GM12872 (cell line): ENCODE measurements at regions not wholly inside any gene's neighbourhood (a gene's known extent, or its start where the extent isn't known, plus 50 kb on each side); places are given as distances from the start of the nearest gene placed in this dataset.

ENCODE experiments used
- TF ChIP-seq, protein P1 (sequence below): IDR thresholded peaks from 3 replicates; pipeline ENCODE4 v1.5.1; 2011; ENCODE audit warnings: low read depth, mild to moderate bottlenecking, low read length, moderate library complexity; ENCODE audit not compliant: insufficient read depth

DNA sequence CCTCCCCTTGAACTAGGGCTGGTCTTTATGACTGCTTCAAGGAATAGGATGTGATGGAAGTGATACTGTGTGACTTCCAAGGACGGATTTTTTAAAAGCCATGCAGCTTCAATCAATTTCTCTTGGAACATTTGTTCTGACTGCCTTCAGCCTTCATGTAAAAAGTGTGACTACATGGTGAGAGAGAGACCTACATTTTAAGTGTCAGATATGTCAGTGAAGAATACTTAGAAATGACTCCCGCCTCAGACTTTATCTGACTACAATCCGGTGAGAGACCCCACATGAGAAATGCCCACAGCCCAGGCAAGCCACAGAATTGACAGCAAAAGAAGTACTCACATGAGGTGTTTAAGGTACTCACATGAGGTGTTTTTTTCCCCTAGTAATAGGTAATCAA lies 295.3 kb downstream of the KCNC2 start:
- TF ChIP-seq, protein P1, sequence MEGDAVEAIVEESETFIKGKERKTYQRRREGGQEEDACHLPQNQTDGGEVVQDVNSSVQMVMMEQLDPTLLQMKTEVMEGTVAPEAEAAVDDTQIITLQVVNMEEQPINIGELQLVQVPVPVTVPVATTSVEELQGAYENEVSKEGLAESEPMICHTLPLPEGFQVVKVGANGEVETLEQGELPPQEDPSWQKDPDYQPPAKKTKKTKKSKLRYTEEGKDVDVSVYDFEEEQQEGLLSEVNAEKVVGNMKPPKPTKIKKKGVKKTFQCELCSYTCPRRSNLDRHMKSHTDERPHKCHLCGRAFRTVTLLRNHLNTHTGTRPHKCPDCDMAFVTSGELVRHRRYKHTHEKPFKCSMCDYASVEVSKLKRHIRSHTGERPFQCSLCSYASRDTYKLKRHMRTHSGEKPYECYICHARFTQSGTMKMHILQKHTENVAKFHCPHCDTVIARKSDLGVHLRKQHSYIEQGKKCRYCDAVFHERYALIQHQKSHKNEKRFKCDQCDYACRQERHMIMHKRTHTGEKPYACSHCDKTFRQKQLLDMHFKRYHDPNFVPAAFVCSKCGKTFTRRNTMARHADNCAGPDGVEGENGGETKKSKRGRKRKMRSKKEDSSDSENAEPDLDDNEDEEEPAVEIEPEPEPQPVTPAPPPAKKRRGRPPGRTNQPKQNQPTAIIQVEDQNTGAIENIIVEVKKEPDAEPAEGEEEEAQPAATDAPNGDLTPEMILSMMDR: no peak

GRCh38 chr12:74915718-74916117 lies 293.9 kb downstream of the KCNC2 start:
- TF ChIP-seq, protein P1: no peak

DNA sequence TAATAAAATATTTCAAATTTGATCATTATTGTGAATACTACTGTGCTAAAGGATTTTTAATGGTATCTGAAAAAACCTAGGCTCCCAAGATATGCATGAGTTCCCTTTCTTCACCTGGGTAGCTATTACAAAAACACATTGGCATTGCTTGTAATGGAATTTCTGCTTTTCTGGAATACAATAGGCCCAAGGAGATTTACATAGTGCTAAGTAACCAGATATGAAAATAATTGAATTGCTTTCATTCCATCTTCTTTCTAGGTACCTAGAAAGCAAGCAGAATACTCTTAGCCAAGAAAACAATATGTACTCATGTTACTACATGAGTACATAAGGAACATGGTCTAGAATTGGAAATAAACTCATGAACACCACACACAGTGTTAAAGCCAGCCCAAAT lies 291.9 kb downstream of the KCNC2 start:
- TF ChIP-seq, protein P1: no peak

DNA sequence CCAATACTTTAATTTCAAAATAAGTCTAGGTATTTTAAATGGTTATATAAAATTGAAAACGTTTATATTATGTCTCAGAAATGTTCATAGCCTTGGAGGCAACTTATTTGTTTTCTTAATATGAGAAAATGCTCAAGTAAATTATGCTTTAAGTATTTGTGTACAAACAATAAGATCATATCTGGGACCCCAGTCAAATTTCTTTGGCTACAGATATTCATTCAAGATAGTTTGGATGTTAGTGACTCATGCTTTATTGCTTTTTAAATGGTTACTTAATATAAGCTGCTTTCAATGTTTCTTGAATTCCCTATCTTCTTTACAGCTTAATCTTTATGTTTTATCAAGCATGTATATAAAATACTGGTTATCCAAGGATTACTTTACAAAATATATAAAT lies 291.3 kb downstream of the KCNC2 start:
- TF ChIP-seq, protein P1: no peak

DNA sequence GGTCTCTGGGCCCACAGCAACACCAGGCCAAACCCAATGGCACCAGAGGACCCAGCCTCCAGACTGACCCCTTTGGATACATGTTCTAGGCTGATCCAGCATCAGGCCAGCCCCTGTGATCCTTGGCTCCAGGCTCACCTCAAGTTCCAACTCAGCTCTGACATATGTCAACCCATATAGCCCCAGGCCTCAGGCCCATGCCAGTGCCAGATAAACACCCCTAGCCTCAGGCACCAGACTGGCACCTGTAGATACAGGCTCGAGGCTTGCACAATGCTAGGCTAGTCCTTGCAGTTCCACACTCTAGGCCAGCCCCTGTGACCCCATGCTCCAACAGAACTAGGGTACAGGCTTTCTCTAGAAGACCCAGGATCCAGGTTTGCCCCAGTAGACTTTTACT lies 287.5 kb downstream of the KCNC2 start:
- TF ChIP-seq, protein P1: no peak

DNA sequence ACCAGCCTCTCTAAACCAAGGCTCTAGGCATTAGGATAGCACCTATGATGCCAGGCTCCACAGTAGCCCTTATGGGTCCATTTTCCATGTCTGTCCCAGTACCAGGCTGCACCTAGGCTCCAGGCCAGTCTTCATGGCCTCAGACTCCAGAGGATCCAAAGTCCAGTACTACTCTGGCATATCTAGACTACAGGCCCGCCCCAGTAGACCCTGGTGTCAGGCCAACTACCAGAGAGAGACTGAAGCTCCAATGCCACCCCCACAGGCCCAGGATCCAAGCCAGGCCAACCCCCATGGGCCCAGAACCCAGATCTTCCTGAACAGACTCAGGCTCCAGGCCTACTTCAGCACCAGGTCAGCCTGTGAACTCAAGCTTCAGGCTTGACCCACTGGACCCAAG lies 287.0 kb downstream of the KCNC2 start:
- TF ChIP-seq, protein P1: no peak

DNA sequence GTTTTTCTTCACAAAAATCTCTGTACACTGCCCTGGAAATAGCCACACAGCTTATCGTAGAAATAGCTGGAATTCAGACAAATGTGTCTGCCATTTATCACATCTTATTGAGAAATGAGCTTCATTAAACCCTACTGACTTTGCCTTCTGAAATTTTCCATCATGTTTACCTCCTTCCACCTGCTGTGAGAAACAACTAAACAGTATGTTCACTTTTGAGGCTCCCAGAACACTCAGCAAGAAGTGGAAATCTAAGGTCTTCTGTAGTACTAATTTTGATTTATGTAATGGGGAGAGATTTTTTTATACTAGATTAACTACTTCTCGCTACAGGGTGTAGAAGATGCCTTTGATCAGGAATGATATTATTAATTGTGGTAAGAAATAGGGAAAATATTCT lies 268.0 kb downstream of the KCNC2 start:
- TF ChIP-seq, protein P1: no peak

DNA sequence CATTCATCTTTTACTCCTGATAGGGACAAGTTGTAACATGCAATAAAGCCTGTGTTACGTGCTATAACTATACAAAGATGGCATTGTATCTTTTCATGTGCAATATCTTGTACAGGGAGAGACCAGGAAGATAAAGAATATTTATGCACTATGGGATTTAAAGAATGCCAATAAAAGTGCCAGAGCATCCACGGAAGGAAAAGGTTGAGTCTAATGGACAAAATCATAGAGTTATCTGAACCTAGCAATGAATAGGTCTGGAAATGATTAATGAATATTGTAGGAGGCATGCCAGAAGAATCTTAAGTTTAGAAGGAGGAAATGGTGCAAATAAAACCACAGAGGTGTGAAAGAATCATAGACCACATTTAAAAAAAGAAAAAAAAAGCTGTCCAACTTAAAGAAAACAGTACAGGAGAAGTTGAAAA lies 263.9 kb downstream of the KCNC2 start:
- TF ChIP-seq, protein P1: no peak
